Neural cell (in vitro differentiated cells): ENCODE measurements at regions not wholly inside any gene's neighbourhood (a gene's known extent, or its start where the extent isn't known, plus 50 kb on each side); places are given as distances from the start of the nearest gene placed in this dataset.

Experiments
- H2AFZ ChIP-seq: fragments of 200-600, 300-800 bp; sonication (generic), shearing (Covaris generic); 2 replicates; pipeline ENCODE4 v1.6.0; 2014; ENCODE audit warnings: low read depth, mild to moderate bottlenecking, antibody characterized with exemption, low read length, moderate library complexity
- H3F3A ChIP-seq: fragments of 200-600 bp; shearing (Covaris generic); 2 replicates; pipeline ENCODE4 v1.6.1; 2016; ENCODE audit warnings: mild to moderate bottlenecking, moderate library complexity, mixed read lengths, antibody characterized with exemption, low read length; ENCODE audit not compliant: insufficient read depth, poor library complexity, severe bottlenecking
- H3K27ac ChIP-seq: fragments of 200-600, 300-800 bp; sonication (generic), shearing (Covaris generic); 2 replicates; pipeline ENCODE4 v1.5.1; 2014; ENCODE audit warnings: mild to moderate bottlenecking, low read length, moderate library complexity
- H3K27me3 ChIP-seq: fragments of 300-800, 200-600 bp; sonication (generic), shearing (Covaris generic); 2 replicates; pipeline ENCODE4 v1.6.0; 2014; ENCODE audit warnings: mild to moderate bottlenecking, low read depth, low read length, moderate library complexity; ENCODE audit not compliant: insufficient read depth
- H3K36me3 ChIP-seq: fragments of 300-800, 200-600 bp; sonication (generic), shearing (Covaris generic); 2 replicates; pipeline ENCODE4 v1.5.1; 2014; ENCODE audit warnings: mild to moderate bottlenecking, antibody characterized with exemption, low read length, moderate library complexity; ENCODE audit not compliant: insufficient read depth
- H3K4me2 ChIP-seq: fragments of 300-800, 200-600 bp; sonication (generic), shearing (Covaris generic); 2 replicates; pipeline ENCODE4 v1.6.0; 2014; ENCODE audit warnings: mild to moderate bottlenecking, low read length
- H3K4me3 ChIP-seq: fragments of 300-800, 200-600 bp; sonication (generic), shearing (Covaris generic); 2 replicates; pipeline ENCODE4 v1.5.1; 2014; ENCODE audit warnings: mild to moderate bottlenecking, low read length, moderate library complexity
- H3K79me2 ChIP-seq: fragments of 200-600 bp; shearing (Covaris generic); replicated peaks from 2 replicates; pipeline ENCODE4 v1.6.0; 2014; ENCODE audit warnings: mild to moderate bottlenecking, low read length, moderate library complexity; ENCODE audit not compliant: insufficient read depth
- H3K9ac ChIP-seq: fragments of 300-800, 200-600 bp; sonication (generic), shearing (Covaris generic); 2 replicates; pipeline ENCODE4 v1.6.1; 2016; ENCODE audit warnings: mild to moderate bottlenecking, low read length, mixed read lengths
- H3K9me2 ChIP-seq: fragments of 200-600 bp; shearing (Covaris generic); 2 replicates; pipeline ENCODE4 v1.6.1; 2016; ENCODE audit warnings: mild to moderate bottlenecking, low read length, mixed read lengths; ENCODE audit not compliant: insufficient read depth
- H3K9me3 ChIP-seq: fragments of 200-600, 300-800 bp; sonication (generic), shearing (Covaris generic); 2 replicates; pipeline ENCODE4 v1.6.1; 2016; ENCODE audit warnings: mild to moderate bottlenecking, mixed run types, low read length, moderate library complexity, mixed read lengths
- H4K20me1 ChIP-seq: fragments of 200-600 bp; shearing (Covaris generic); 2 replicates; pipeline ENCODE4 v1.6.1; 2016; ENCODE audit warnings: mild to moderate bottlenecking, mixed run types; ENCODE audit not compliant: insufficient read depth
- CTCF ChIP-seq: fragments of 450-650 bp; IDR thresholded peaks from 2 replicates; pipeline ENCODE4 v1.5.1; 2014; ENCODE audit warnings: antibody characterized with exemption, mild to moderate bottlenecking, moderate library complexity; ENCODE audit not compliant: poor library complexity, severe bottlenecking
- EP300 ChIP-seq: fragments of 450-650 bp; conservative IDR thresholded peaks from 2 replicates; pipeline ENCODE4 v1.6.1; 2014; ENCODE audit warnings: antibody characterized with exemption, mild to moderate bottlenecking, moderate library complexity; ENCODE audit not compliant: poor library complexity, severe bottlenecking
- EZH2 ChIP-seq: fragments of 200-600, 300-800 bp; shearing (Covaris generic), sonication (generic); IDR thresholded peaks from 2 replicates; pipeline ENCODE4 v1.6.1; 2014; ENCODE audit warnings: antibody characterized with exemption, low read length, borderline replicate concordance, mild to moderate bottlenecking; ENCODE audit not compliant: insufficient read depth, poor library complexity, severe bottlenecking
- MXI1 ChIP-seq: fragments of 450-650 bp; conservative IDR thresholded peaks from 2 replicates; pipeline ENCODE4 v1.6.1; 2014; ENCODE audit warnings: antibody characterized with exemption, mild to moderate bottlenecking; ENCODE audit not compliant: poor library complexity, severe bottlenecking
- POLR2AphosphoS5 ChIP-seq: IDR thresholded peaks from 2 replicates; pipeline ENCODE4 v1.6.1; 2012
- RAD21 ChIP-seq: fragments of 450-650 bp; conservative IDR thresholded peaks from 2 replicates; pipeline ENCODE4 v1.6.1; 2014; ENCODE audit warnings: antibody characterized with exemption, mild to moderate bottlenecking, moderate library complexity
- REST ChIP-seq: IDR thresholded peaks from 2 replicates; pipeline ENCODE4 v1.6.1; 2012; ENCODE audit warnings: borderline replicate concordance
- SMC3 ChIP-seq: fragments of 450-650 bp; conservative IDR thresholded peaks from 2 replicates; pipeline ENCODE4 v1.6.1; 2014; ENCODE audit warnings: antibody characterized with exemption, mild to moderate bottlenecking, moderate library complexity; ENCODE audit not compliant: poor library complexity
- TAF1 ChIP-seq: IDR thresholded peaks from 2 replicates; pipeline ENCODE4 v1.6.1; 2012; ENCODE audit warnings: low read depth

GRCh38 chr18:1014509-1014908 is 109.8 kb downstream of the ADCYAP1 start:
- Histone ChIP-seq H3K9me3 (no peaks in the 10 kb centered on the region), H3K4me3 (no peak overlapping the region), H3K79me2 (no peaks in the 10 kb centered on the region), H3K4me2 (no peak overlapping the region), H3K9me2 (no peaks in the 10 kb centered on the region), H3K9ac (no peak overlapping the region), H3K27me3 (no peaks in the 10 kb centered on the region), H3K36me3 (no peaks in the 10 kb centered on the region), H2AFZ (no peak overlapping the region), H4K20me1 (no peaks in the 10 kb centered on the region), H3K27ac (no peak overlapping the region), H3F3A (no peaks in the 10 kb centered on the region)
- TF ChIP-seq POLR2AphosphoS5 (no peak), EZH2 (no peak), RAD21 (no peak), SMC3 (no peak), REST (no peak), MXI1 (no peak), CTCF (no peak), TAF1 (no peak), EP300 (no peak)

DNA sequence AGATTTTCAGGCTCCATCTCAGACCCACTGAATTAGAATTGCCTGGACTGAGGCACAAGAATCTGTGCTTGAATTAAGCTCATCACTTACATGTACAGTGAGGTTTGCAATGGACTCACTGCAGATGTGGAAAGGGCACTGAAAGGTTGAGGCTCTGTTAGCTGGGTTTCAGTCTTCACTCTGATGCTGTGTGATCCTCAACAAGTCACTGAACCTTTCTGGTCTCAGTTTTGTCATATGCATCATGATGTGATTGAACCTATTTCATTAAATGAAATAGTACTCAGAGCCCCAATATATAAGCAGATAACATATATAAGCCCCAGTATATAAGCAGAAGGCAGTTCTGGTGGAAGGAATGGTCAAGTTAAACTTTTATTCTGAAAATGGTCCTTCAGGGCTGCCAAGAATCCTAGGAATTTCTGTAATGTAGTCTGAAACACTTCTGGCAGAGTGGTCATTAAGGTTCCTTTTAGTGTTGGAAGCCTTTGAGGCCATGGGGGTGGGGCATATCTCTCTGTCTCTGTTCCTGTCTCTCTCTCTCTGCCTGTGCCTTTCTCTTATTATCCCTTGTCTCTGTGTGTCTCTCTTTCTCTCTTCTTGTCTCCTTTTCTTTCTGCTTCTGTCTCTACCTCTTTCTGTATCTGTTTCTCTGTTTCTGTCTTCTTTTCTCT is 110.4 kb downstream of the ADCYAP1 start:
- no peak overlapping the region for H3K4me3 ChIP-seq
- H3K27ac ChIP-seq: no peak overlapping the region
- H3K9ac ChIP-seq: no peak overlapping the region

More for the DNA sequence above, 110.4 kb downstream of the ADCYAP1 start:
- no peaks in the 10 kb centered on the region for H3K27me3 ChIP-seq
- no peaks in the 10 kb centered on the region for H3F3A ChIP-seq
- no peaks in the 10 kb centered on the region for H3K79me2 ChIP-seq
- no peaks in the 10 kb centered on the region for H4K20me1 ChIP-seq
- no peak overlapping the region for H3K4me2 ChIP-seq
- no peaks in the 10 kb centered on the region for H3K36me3 ChIP-seq
- no peak overlapping the region for H2AFZ ChIP-seq
- H3K9me2 ChIP-seq: no peaks in the 10 kb centered on the region
- no peaks in the 10 kb centered on the region for H3K9me3 ChIP-seq
- TF ChIP-seq EP300 (no peak), RAD21 (no peak), POLR2AphosphoS5 (no peak), MXI1 (no peak)
